HUES64 (cell line): ENCODE measurements at regions not wholly inside any gene's neighbourhood (a gene's known extent, or its start where the extent isn't known, plus 50 kb on each side); places are given as distances from the start of the nearest gene placed in this dataset.
"Not testable (repeated sequence)": the region's sequence is repeated elsewhere in the genome, so short reads cannot be mapped to it uniquely, and the experiment has no call there.

Experiments
- H3K27ac ChIP-seq: 2 replicates; pipeline ENCODE4 v1.7.0; 2013; ENCODE audit warnings: low read depth, low read length, inconsistent platforms
- H3K27me3 ChIP-seq: 2 replicates; pipeline ENCODE4 v1.6.1; 2013; ENCODE audit warnings: mild to moderate bottlenecking, low read length; ENCODE audit not compliant: insufficient read depth
- H3K36me3 ChIP-seq: 2 replicates; pipeline ENCODE4 v1.6.1; 2013; ENCODE audit warnings: mild to moderate bottlenecking, low read length; ENCODE audit not compliant: insufficient read depth
- H3K4me1 ChIP-seq: 2 replicates; pipeline ENCODE4 v1.6.1; 2013; ENCODE audit warnings: mild to moderate bottlenecking, low read length, moderate library complexity; ENCODE audit not compliant: insufficient read depth
- H3K4me3 ChIP-seq: 2 replicates; pipeline ENCODE4 v1.5.1; 2013; ENCODE audit warnings: mild to moderate bottlenecking, low read length, moderate library complexity
- H3K9ac ChIP-seq: 2 replicates; pipeline ENCODE4 v1.6.1; 2013; ENCODE audit warnings: mild to moderate bottlenecking, low read depth, low read length
- H3K9me3 ChIP-seq: 2 replicates; pipeline ENCODE4 v1.6.1; 2013; ENCODE audit warnings: low read depth, low read length; ENCODE audit not compliant: insufficient read depth
- WGBS: fragments of 150-250, 120-280 bp; methylation state at CpG from one replicate; pipeline ENCODE4 v1.1.7; 2013; ENCODE audit warnings: missing lambda C conversion rate; 5-methylcytosine and 5-hydroxymethylcytosine counted together

GRCh38 chr3:4251412-4251811, 51.8 kb upstream of the SETMAR start:
- H3K36me3 ChIP-seq = no peaks in the 10 kb centered on the region
- H3K27me3 ChIP-seq = no peaks in the 10 kb centered on the region
- H3K9ac ChIP-seq = no peak overlapping the region
- no peak overlapping the region for H3K27ac ChIP-seq
- H3K4me3 ChIP-seq = no peak overlapping the region
- no peaks in the 10 kb centered on the region for H3K9me3 ChIP-seq
- H3K4me1 ChIP-seq = no peaks in the 10 kb centered on the region; the same call in 1 of the 2 replicates

DNA sequence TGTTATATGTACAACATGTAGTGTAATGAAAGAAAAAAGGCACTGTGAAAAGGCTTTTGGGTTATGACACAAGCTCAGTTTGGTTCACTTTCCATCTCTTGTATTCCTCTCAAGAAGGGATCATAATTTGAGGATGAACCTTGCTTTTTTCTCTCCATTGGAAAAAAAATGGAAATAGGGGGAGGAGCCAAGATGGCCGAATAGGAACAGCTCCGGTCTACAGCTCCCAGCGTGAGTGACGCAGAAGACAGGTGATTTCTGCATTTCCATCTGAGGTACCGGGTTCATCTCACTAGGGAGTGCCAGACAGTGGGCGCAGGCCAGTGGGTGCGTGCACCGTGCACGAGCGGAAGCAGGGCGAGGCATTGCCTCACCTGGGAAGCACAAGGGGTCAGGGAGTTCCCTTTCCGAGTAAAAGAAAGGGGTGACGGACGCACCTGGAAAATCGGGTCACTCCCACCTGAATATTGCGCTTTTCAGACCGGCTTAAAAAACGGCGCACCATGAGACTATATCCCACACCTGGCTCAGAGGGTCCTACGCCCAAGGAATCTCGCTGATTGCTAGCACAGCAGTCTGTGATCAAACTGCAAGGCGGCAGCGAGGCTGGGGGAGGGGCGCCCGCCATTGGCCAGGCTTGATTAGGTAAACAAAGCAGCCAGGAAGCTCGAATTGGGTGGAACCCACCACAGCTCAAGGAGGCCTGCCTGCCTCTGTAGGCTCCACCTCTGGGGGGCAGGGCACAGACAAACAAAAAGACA, 49.9 kb upstream of the SETMAR start:
- H3K9me3 ChIP-seq, H3K36me3 ChIP-seq, H3K4me1 ChIP-seq, H3K27ac ChIP-seq, H3K27me3 ChIP-seq: not testable (repeated sequence)
- WGBS = 67% methylated on average over 25 of the region's 26 CpGs
- Histone ChIP-seq H3K4me3 (peak overlapping the region; percentile 30; the same call in 1 of the 2 replicates), H3K9ac (peak overlapping the region; percentile 52; the same call in 1 of the 2 replicates)
